H9 (cell line): ENCODE measurements at regions not wholly inside any gene's neighbourhood (a gene's known extent, or its start where the extent isn't known, plus 50 kb on each side); places are given as distances from the start of the nearest gene placed in this dataset.

Source experiments
- DNase-seq: peaks from one replicate; pipeline ENCODE4 v3.0.0-alpha.2; 2017
- H2AFZ ChIP-seq: one replicate; pipeline ENCODE4 v1.6.1; 2013; ENCODE audit warnings: mild to moderate bottlenecking, low read length, control low read depth, moderate library complexity
- H2AK5ac ChIP-seq: 2 replicates; pipeline ENCODE4 v1.6.1; 2013; ENCODE audit warnings: low read length, control low read depth, mixed read lengths; ENCODE audit not compliant: insufficient read length
- H2BK120ac ChIP-seq: one replicate; pipeline ENCODE4 v1.6.1; 2013; ENCODE audit warnings: low read depth, mild to moderate bottlenecking, low read length, control low read depth, inconsistent platforms; ENCODE audit not compliant: poor library complexity, severe bottlenecking
- H2BK12ac ChIP-seq: 2 replicates; pipeline ENCODE4 v1.6.1; 2013; ENCODE audit warnings: low read length, control low read depth, mixed read lengths, low read depth; ENCODE audit not compliant: insufficient read length
- H2BK15ac ChIP-seq: 2 replicates; pipeline ENCODE4 v1.6.1; 2013; ENCODE audit warnings: low read depth, low read length, control low read depth
- H2BK20ac ChIP-seq: one replicate; pipeline ENCODE4 v1.6.1; 2013; ENCODE audit warnings: low read depth, mild to moderate bottlenecking, low read length, control low read depth, inconsistent platforms; ENCODE audit not compliant: poor library complexity, severe bottlenecking
- H2BK5ac ChIP-seq: 2 replicates; pipeline ENCODE4 v1.6.1; 2013; ENCODE audit warnings: low read length, control low read depth, mixed read lengths; ENCODE audit not compliant: insufficient read length
- H3K14ac ChIP-seq: 2 replicates; pipeline ENCODE4 v1.6.1; 2013; ENCODE audit warnings: low read length, control low read depth; ENCODE audit not compliant: insufficient read depth
- H3K18ac ChIP-seq: 2 replicates; pipeline ENCODE4 v1.6.1; 2013; ENCODE audit warnings: low read depth, mild to moderate bottlenecking, mixed read lengths, low read length, control low read depth; ENCODE audit not compliant: insufficient read length
- H3K23ac ChIP-seq: 2 replicates; pipeline ENCODE4 v1.6.1; 2013; ENCODE audit warnings: low read length, control low read depth, mixed read lengths, low read depth; ENCODE audit not compliant: insufficient read length
- H3K23me2 ChIP-seq: 2 replicates; pipeline ENCODE4 v1.6.1; 2013; ENCODE audit warnings: low read depth, mild to moderate bottlenecking, mixed read lengths, low read length, control low read depth; ENCODE audit not compliant: insufficient read length, poor library complexity, severe bottlenecking
- H3K27ac ChIP-seq: 2 replicates; pipeline ENCODE4 v1.5.1; 2013; ENCODE audit warnings: low read length, control low read depth, mixed read lengths, low read depth; ENCODE audit not compliant: insufficient read length
- H3K27me3 ChIP-seq: 2 replicates; pipeline ENCODE4 v1.6.1; 2013; ENCODE audit warnings: low read length, control low read depth, inconsistent platforms; ENCODE audit not compliant: insufficient read depth
- H3K4ac ChIP-seq: 2 replicates; pipeline ENCODE4 v1.6.1; 2013; ENCODE audit warnings: low read depth, mild to moderate bottlenecking, control low read depth, inconsistent platforms, low read length, moderate library complexity
- H3K4me1 ChIP-seq: 2 replicates; pipeline ENCODE4 v1.6.1; 2013; ENCODE audit warnings: low read length, control low read depth, inconsistent platforms; ENCODE audit not compliant: insufficient read depth
- H3K4me2 ChIP-seq: 2 replicates; pipeline ENCODE4 v1.6.1; 2013; ENCODE audit warnings: low read length, control low read depth, mixed read lengths; ENCODE audit not compliant: insufficient read length, insufficient read depth
- H3K56ac ChIP-seq: 2 replicates; pipeline ENCODE4 v1.6.1; 2013; ENCODE audit warnings: low read depth, mild to moderate bottlenecking, mixed read lengths, low read length, control low read depth; ENCODE audit not compliant: insufficient read length
- H3K79me1 ChIP-seq: 2 replicates; pipeline ENCODE4 v1.6.1; 2013; ENCODE audit warnings: low read depth, mild to moderate bottlenecking, moderate library complexity, low read length, control low read depth, inconsistent platforms; ENCODE audit not compliant: insufficient read depth, poor library complexity, severe bottlenecking
- H3K79me2 ChIP-seq: 2 replicates; pipeline ENCODE4 v1.6.1; 2013; ENCODE audit warnings: low read length, control low read depth, inconsistent platforms; ENCODE audit not compliant: insufficient read depth
- H3K9ac ChIP-seq: 2 replicates; pipeline ENCODE4 v1.6.1; 2013; ENCODE audit warnings: low read length, control low read depth, mixed read lengths; ENCODE audit not compliant: insufficient read length; ENCODE audit errors: extremely low read depth
- H3K9me3 ChIP-seq: one replicate; pipeline ENCODE4 v1.6.1; 2013; ENCODE audit warnings: low read depth, low read length, inconsistent platforms; ENCODE audit not compliant: control insufficient read depth
- H3T11ph ChIP-seq: one replicate; pipeline ENCODE4 v1.6.1; 2013; ENCODE audit warnings: mild to moderate bottlenecking, low read length, control low read depth, inconsistent platforms
- H4K20me1 ChIP-seq: one replicate; pipeline ENCODE4 v1.6.1; 2013; ENCODE audit not compliant: control insufficient read depth, insufficient read length, insufficient read depth
- H4K5ac ChIP-seq: 2 replicates; pipeline ENCODE4 v1.6.1; 2013; ENCODE audit warnings: low read depth, mild to moderate bottlenecking, mixed read lengths, low read length, control low read depth; ENCODE audit not compliant: insufficient read length
- H4K8ac ChIP-seq: replicated peaks from 2 replicates; pipeline ENCODE4 v1.6.1; 2013; ENCODE audit warnings: low read length, control low read depth, mixed read lengths, low read depth; ENCODE audit not compliant: insufficient read length
- H4K91ac ChIP-seq: 2 replicates; pipeline ENCODE4 v1.6.1; 2013; ENCODE audit warnings: low read depth, mild to moderate bottlenecking, moderate library complexity, mixed read lengths, low read length, control low read depth; ENCODE audit not compliant: insufficient read length
- H3K27ac Mint-ChIP-seq, 3 experiments: 2 replicates in 2 of 3; 3 replicates in 1 of 3; pipeline ENCODE4 v1.8.0; 2020 to 2021; ENCODE audit warnings: mixed read lengths in 3 of 3, mild to moderate bottlenecking in 1 of 3, moderate library complexity in 1 of 3
- H3K27me3 Mint-ChIP-seq: 2 replicates; pipeline ENCODE4 v1.8.0; 2021; ENCODE audit warnings: low read depth, mild to moderate bottlenecking, moderate library complexity, mixed read lengths
- H3K36me3 Mint-ChIP-seq, 3 experiments: 2 replicates in 2 of 3; 3 replicates in 1 of 3; pipeline ENCODE4 v1.8.0; 2020 to 2021; ENCODE audit warnings: low read depth in 3 of 3, mixed read lengths in 3 of 3; ENCODE audit not compliant: insufficient read depth in 1 of 3
- H3K4me1 Mint-ChIP-seq, 2 experiments: 2 replicates each; pipeline ENCODE4 v1.8.0; 2020; ENCODE audit warnings: mixed read lengths in 2 of 2
- H3K4me3 Mint-ChIP-seq, 2 experiments: 2 replicates in 1 of 2; 3 replicates in 1 of 2; pipeline ENCODE4 v1.8.0; 2020 to 2021; ENCODE audit warnings: mild to moderate bottlenecking in 2 of 2, mixed read lengths in 2 of 2, moderate library complexity in 1 of 2
- H3K9me3 Mint-ChIP-seq, 2 experiments: 2 replicates in 1 of 2; 3 replicates in 1 of 2; pipeline ENCODE4 v1.8.0; 2020; ENCODE audit warnings: mild to moderate bottlenecking in 2 of 2, mixed read lengths in 2 of 2, moderate library complexity in 1 of 2
- WGBS: extraction: QIAGEN DNeasy Blood & Tissue Kit; methylation state at CpG from one replicate; pipeline ENCODE4 v1.1.7; 2013; ENCODE audit warnings: missing lambda C conversion rate, low lambda C conversion rate, mixed read lengths; ENCODE audit not compliant: insufficient read length; ENCODE audit errors: extremely low coverage; 5-methylcytosine and 5-hydroxymethylcytosine counted together
- TF ChIP-seq, protein P1 (sequence below): fragments of 200-600 bp; sonication (generic); conservative IDR thresholded peaks from 3 replicates; pipeline ENCODE4 v1.8.0; 2021; ENCODE audit warnings: antibody characterized with exemption, mild to moderate bottlenecking

DNA sequence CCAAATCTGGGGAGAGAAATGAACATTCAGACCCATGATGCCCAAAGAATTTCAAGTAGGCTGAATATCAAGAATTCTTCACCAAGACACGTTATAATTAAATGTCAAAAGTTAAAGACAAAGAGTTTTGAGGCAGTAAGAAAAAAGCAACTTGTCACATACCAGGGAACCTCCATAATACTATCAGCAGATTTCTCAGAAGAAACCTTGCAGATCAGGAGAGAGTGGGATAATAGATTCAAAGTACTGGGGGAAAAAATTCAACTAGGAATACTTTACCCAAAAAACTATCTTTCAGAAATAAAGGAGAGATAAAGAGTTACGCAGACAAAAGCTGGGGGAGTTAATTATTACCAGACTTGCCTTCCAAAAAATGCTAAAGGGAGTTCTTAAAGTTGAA, 516.0 kb downstream of the CETN3 start:
- Histone ChIP-seq H3K23me2 (no peaks in the 10 kb centered on the region), H3T11ph (no peak overlapping the region), H3K27ac (no peak overlapping the region), H3K79me1 (no peaks in the 10 kb centered on the region), H3K56ac (no peak overlapping the region), H3K27me3 (no peaks in the 10 kb centered on the region), H2BK120ac (no peak overlapping the region), H4K20me1 (no peaks in the 10 kb centered on the region), H2BK15ac (no peak overlapping the region), H3K18ac (no peak overlapping the region), H4K91ac (no peak overlapping the region), H3K9ac (no peak overlapping the region), H3K4me1 (peaks cover 2% of the 10 kb centered on the region), H3K4me2 (no peak overlapping the region), H3K79me2 (no peaks in the 10 kb centered on the region), H3K14ac (no peak overlapping the region), H2AFZ (no peak overlapping the region), H3K9me3 (no peaks in the 10 kb centered on the region), H4K5ac (no peak overlapping the region), H3K23ac (no peak overlapping the region), H2AK5ac (no peak overlapping the region), H4K8ac (no peak overlapping the region), H2BK12ac (no peak overlapping the region), H3K4ac (no peak overlapping the region), H2BK5ac (no peak overlapping the region), H2BK20ac (no peak overlapping the region)
- Mint-ChIP-seq H3K36me3 (peaks cover 8 to 42% (median 16%) of the 10 kb centered on the region in 3 experiments), H3K27me3 (no peaks in the 10 kb centered on the region), H3K9me3 (peaks cover 32 to 40% of the 10 kb centered on the region in 2 experiments), H3K27ac (no peak overlapping the region), H3K4me1 (no peaks in the 10 kb centered on the region), H3K4me3 (no peak overlapping the region)
- no peak for DNase-seq
- TF ChIP-seq, protein P1, sequence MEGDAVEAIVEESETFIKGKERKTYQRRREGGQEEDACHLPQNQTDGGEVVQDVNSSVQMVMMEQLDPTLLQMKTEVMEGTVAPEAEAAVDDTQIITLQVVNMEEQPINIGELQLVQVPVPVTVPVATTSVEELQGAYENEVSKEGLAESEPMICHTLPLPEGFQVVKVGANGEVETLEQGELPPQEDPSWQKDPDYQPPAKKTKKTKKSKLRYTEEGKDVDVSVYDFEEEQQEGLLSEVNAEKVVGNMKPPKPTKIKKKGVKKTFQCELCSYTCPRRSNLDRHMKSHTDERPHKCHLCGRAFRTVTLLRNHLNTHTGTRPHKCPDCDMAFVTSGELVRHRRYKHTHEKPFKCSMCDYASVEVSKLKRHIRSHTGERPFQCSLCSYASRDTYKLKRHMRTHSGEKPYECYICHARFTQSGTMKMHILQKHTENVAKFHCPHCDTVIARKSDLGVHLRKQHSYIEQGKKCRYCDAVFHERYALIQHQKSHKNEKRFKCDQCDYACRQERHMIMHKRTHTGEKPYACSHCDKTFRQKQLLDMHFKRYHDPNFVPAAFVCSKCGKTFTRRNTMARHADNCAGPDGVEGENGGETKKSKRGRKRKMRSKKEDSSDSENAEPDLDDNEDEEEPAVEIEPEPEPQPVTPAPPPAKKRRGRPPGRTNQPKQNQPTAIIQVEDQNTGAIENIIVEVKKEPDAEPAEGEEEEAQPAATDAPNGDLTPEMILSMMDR: no peak
- whole genome bisulfite sequencing: no CpG with 5 or more reads among the region's 2 CpGs
